Right cardiac atrium (tissue), 5 donors: ENCODE measurements at regions not wholly inside any gene's neighbourhood (a gene's known extent, or its start where the extent isn't known, plus 50 kb on each side); places are given as distances from the start of the nearest gene placed in this dataset.

Experiments used
- ATAC-seq, 2 donors: fragments of 200-7000 bp; cut with Tn5 transposase; one replicate each; pipeline versions ENCODE4 v1.8.0 to v1.9.1; 2020; ENCODE audit warnings: moderate library complexity in 2 of 2, mild to moderate bottlenecking in 1 of 2
- DNase-seq, 3 donors: peaks; one replicate each; pipeline ENCODE4 v3.0.0-alpha.2; 2020
- H3K27ac ChIP-seq: one replicate; pipeline ENCODE4 v1.5.1; 2013; ENCODE audit warnings: mild to moderate bottlenecking, low read length, control low read depth, moderate library complexity
- H3K27me3 ChIP-seq: one replicate; pipeline ENCODE4 v1.6.1; 2013; ENCODE audit not compliant: control insufficient read depth, insufficient read depth
- H3K4me1 ChIP-seq: one replicate; pipeline ENCODE4 v1.6.1; 2013; ENCODE audit warnings: low read length; ENCODE audit not compliant: control insufficient read depth, insufficient read depth
- H3K4me3 ChIP-seq: one replicate; pipeline ENCODE4 v1.5.1; 2013; ENCODE audit warnings: low read length, control low read depth
- H3K9me3 ChIP-seq: one replicate; pipeline ENCODE4 v1.6.1; 2013; ENCODE audit warnings: low read length; ENCODE audit not compliant: control insufficient read depth
- WGBS: extraction: QIAGEN DNeasy Blood & Tissue Kit; methylation state at CpG from one replicate; pipeline ENCODE4 v1.1.7; 2013; 5-methylcytosine and 5-hydroxymethylcytosine counted together
- intact Hi-C, 4 donors: fragments of 100-400 bp; cut with DNase I; formaldehyde crosslinking; loops; one replicate each; pipeline versions ENCODE4 v1.11.0 to v1.14.0; 2022 to 2023
- donor health status: healthy with polysubstance abuse.
- donor health status: DM: no; HTN: yes; CAD: no.
- donor health status: DM: no; HTN: no; CAD: no.
- donor health status: DM: no; HTN: yes; CAD: no; lungs with severe emphysema.
- donor health status: DM: yes; HTN: yes; CAD: no.

- WGBS: 91% methylated on average over 7 of the region's 7 CpGs
- Histone ChIP-seq H3K9me3 (no peaks in the 10 kb centered on the region), H3K4me3 (no peak overlapping the region), H3K27me3 (no peaks in the 10 kb centered on the region), H3K4me1 (peaks cover 1% of the 10 kb centered on the region), H3K27ac (no peak overlapping the region)
- intact Hi-C loops: no loop called here
- no peak for ATAC-seq
- DNase-seq: no peak
Measured at GRCh38 chr1:244352156-244352830, 99.4 kb downstream of the ADSS2 start.

- ATAC-seq (peak; percentile 88 to 97), DNase-seq (peak in 2 of 3 donors; percentile 72 to 73)
- intact Hi-C loops: no loop called here
- Histone ChIP-seq H3K27me3 (no peaks in the 10 kb centered on the region), H3K27ac (no peak overlapping the region), H3K9me3 (no peaks in the 10 kb centered on the region), H3K4me3 (no peak overlapping the region), H3K4me1 (peaks cover 1% of the 10 kb centered on the region)
- 20% methylated on average over 7 of the region's 7 CpGs for WGBS
Measured at GRCh38 chr1:244353551-244354091, 98.1 kb downstream of the ADSS2 start.

GRCh38 chr1:244354810-244355278 lies 96.9 kb downstream of the ADSS2 start:
- WGBS: 70% methylated on average over 5 of the region's 5 CpGs

GRCh38 chr1:244356376-244356775 lies 95.3 kb downstream of the ADSS2 start:
- ATAC-seq: no peak

More at GRCh38 chr1:244354810-244355278, 96.9 kb downstream of the ADSS2 start:
- no peak for DNase-seq
- intact Hi-C loops: no loop called here
- no peak overlapping the region for H3K27ac ChIP-seq
- H3K4me1 ChIP-seq: peaks cover 1% of the 10 kb centered on the region
- H3K27me3 ChIP-seq: no peaks in the 10 kb centered on the region
- H3K4me3 ChIP-seq: no peak overlapping the region
- ATAC-seq: no peak
- H3K9me3 ChIP-seq: no peaks in the 10 kb centered on the region

More at GRCh38 chr1:244356376-244356775, 95.3 kb downstream of the ADSS2 start:
- peaks cover 1% of the 10 kb centered on the region for H3K4me1 ChIP-seq
- H3K27me3 ChIP-seq: no peaks in the 10 kb centered on the region
- H3K9me3 ChIP-seq: no peaks in the 10 kb centered on the region
- WGBS: 89% methylated on average over 1 of the region's 1 CpG
- intact Hi-C loops: no loop called here
- H3K4me3 ChIP-seq: no peak overlapping the region
- DNase-seq: no peak
- no peak overlapping the region for H3K27ac ChIP-seq
